SK-N-SH treated with all-trans-retinoic acid at 6 μM for 48 hours (cell line): ENCODE measurements at regions not wholly inside any gene's neighbourhood (a gene's known extent, or its start where the extent isn't known, plus 50 kb on each side); places are given as distances from the start of the nearest gene placed in this dataset.

Experiments
- ATAC-seq: fragments of 200-7000 bp; cut with Tn5 transposase; 3 replicates; pipeline ENCODE4 v1.9.1; 2020; ENCODE audit warnings: mild to moderate bottlenecking, moderate library complexity
- ARNTL ChIP-seq: fragments of 450-650 bp; formaldehyde crosslinking; IDR thresholded peaks from 2 replicates; pipeline ENCODE4 v1.5.0; 2020; ENCODE audit warnings: low read depth, mild to moderate bottlenecking, moderate library complexity, borderline replicate concordance
- CSDC2 ChIP-seq: fragments of 250-450 bp; sonication (Bioruptor Pico); IDR thresholded peaks from 2 replicates; pipeline ENCODE4 v1.5.0; 2020; ENCODE audit warnings: mild to moderate bottlenecking, moderate library complexity
- GLIS3 ChIP-seq: fragments of 250-450 bp; sonication (Bioruptor Pico); IDR thresholded peaks from 2 replicates; pipeline ENCODE4 v1.5.0; 2020; ENCODE audit warnings: mild to moderate bottlenecking, moderate library complexity
- ISL1 ChIP-seq: fragments of 250-450 bp; sonication (Bioruptor Pico); IDR thresholded peaks from 2 replicates; pipeline ENCODE4 v2.1.2; 2022; ENCODE audit warnings: mild to moderate bottlenecking, moderate library complexity
- PPARA ChIP-seq: fragments of 250-450 bp; sonication (Bioruptor Pico); IDR thresholded peaks from 2 replicates; pipeline ENCODE4 v1.5.0; 2020; ENCODE audit warnings: mild to moderate bottlenecking, borderline replicate concordance
- RARB ChIP-seq: fragments of 250-450 bp; sonication (Bioruptor Pico); IDR thresholded peaks from 2 replicates; pipeline ENCODE4 v1.8.0; 2021; ENCODE audit warnings: mild to moderate bottlenecking, moderate library complexity
- SNAI2 ChIP-seq: fragments of 250-450 bp; sonication (Bioruptor Pico); IDR thresholded peaks from 2 replicates; pipeline ENCODE4 v1.5.0; 2020; ENCODE audit warnings: mild to moderate bottlenecking, moderate library complexity
- TCF4 ChIP-seq: fragments of 250-450 bp; sonication (Bioruptor Pico); IDR thresholded peaks from 2 replicates; pipeline ENCODE4 v1.8.0; 2021; ENCODE audit warnings: mild to moderate bottlenecking, moderate library complexity, borderline replicate concordance
- TOX ChIP-seq: fragments of 250-450 bp; sonication (Bioruptor Pico); IDR thresholded peaks from 2 replicates; pipeline ENCODE4 v1.8.0; 2021; ENCODE audit warnings: mild to moderate bottlenecking, moderate library complexity, borderline replicate concordance
- ZC3H10 ChIP-seq: fragments of 250-450 bp; sonication (Bioruptor Pico); IDR thresholded peaks from 2 replicates; pipeline ENCODE4 v1.5.1; 2021; ENCODE audit warnings: mild to moderate bottlenecking, moderate library complexity
- ZFP30 ChIP-seq: fragments of 450-650 bp; formaldehyde crosslinking; IDR thresholded peaks from 2 replicates; pipeline ENCODE4 v1.5.0; 2022; ENCODE audit warnings: mild to moderate bottlenecking, moderate library complexity
- ZNF565 ChIP-seq: fragments of 450-650 bp; formaldehyde crosslinking; conservative IDR thresholded peaks from 2 replicates; pipeline ENCODE4 v1.5.0; 2020; ENCODE audit warnings: low read depth, mild to moderate bottlenecking, moderate library complexity
- ZNF8 ChIP-seq: fragments of 450-650 bp; formaldehyde crosslinking; IDR thresholded peaks from 2 replicates; pipeline ENCODE4 v1.5.0; 2020; ENCODE audit warnings: mild to moderate bottlenecking, moderate library complexity
- TF ChIP-seq, protein P1 (sequence below): fragments of 250-450 bp; sonication (Bioruptor Pico); IDR thresholded peaks from 2 replicates; pipeline ENCODE4 v1.5.1; 2021; ENCODE audit warnings: mild to moderate bottlenecking, moderate library complexity
- TF ChIP-seq, protein P2 (sequence below): fragments of 250-450 bp; sonication (Bioruptor Pico); IDR thresholded peaks from 2 replicates; pipeline ENCODE4 v1.8.0; 2020; ENCODE audit warnings: mild to moderate bottlenecking, moderate library complexity, borderline replicate concordance
- TF ChIP-seq, protein P3 (sequence below): fragments of 250-450 bp; sonication (Bioruptor Pico); IDR thresholded peaks from 2 replicates; pipeline ENCODE4 v1.5.0; 2020; ENCODE audit warnings: mild to moderate bottlenecking, moderate library complexity
- TF ChIP-seq, protein P4 (sequence below): fragments of 250-450 bp; sonication (Bioruptor Pico); IDR thresholded peaks from 2 replicates; pipeline ENCODE4 v1.8.0; 2021; ENCODE audit warnings: low read depth, mild to moderate bottlenecking, moderate library complexity, borderline replicate concordance

DNA sequence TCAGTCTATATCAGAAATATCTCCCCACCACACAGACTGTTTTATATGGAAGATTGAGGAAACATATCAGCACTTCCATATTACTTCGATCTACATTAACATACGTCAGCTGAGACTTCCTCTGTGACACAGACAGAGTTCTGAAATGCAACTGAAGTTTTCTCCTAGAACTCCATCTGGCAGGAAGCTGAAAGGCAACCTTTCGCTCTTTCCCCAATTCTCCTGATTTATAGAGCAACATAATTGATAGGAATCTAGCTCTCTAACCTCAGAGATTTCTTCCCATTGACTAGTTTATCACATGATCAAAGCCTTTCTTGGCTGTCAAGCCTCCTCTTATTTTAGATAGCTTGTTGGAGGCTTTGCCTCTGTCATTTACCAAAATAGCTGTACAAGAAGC, 806.7 kb upstream of the CHAC2 start (continued):
- TF ChIP-seq, protein P1, sequence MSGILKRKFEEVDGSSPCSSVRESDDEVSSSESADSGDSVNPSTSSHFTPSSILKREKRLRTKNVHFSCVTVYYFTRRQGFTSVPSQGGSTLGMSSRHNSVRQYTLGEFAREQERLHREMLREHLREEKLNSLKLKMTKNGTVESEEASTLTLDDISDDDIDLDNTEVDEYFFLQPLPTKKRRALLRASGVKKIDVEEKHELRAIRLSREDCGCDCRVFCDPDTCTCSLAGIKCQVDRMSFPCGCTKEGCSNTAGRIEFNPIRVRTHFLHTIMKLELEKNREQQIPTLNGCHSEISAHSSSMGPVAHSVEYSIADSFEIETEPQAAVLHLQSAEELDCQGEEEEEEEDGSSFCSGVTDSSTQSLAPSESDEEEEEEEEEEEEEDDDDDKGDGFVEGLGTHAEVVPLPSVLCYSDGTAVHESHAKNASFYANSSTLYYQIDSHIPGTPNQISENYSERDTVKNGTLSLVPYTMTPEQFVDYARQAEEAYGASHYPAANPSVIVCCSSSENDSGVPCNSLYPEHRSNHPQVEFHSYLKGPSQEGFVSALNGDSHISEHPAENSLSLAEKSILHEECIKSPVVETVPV (CRISPR knock-in tag), result no peak
- no peak for TF ChIP-seq TOX
- no peak for TF ChIP-seq CSDC2 (CRISPR knock-in tag)

DNA sequence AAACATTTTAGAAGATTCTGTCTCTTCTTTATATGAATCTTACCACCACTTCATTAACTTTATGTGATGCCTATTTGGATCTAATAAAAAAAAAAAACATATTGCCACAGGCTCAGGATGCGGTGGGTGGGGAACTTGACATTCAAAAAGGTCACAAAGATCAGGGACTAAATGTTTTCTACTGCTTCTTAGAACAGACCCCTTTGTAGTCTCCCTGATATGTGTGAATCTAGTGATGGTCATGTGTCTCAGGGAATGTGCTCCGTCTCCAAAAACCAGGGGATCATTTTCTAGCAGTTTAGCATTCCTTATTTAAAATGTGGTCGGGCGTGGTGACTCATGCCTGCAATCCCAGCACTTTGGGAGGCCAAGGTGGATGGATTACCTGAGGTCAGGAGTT, 807.8 kb upstream of the CHAC2 start:
- ATAC-seq, result no peak

DNA sequence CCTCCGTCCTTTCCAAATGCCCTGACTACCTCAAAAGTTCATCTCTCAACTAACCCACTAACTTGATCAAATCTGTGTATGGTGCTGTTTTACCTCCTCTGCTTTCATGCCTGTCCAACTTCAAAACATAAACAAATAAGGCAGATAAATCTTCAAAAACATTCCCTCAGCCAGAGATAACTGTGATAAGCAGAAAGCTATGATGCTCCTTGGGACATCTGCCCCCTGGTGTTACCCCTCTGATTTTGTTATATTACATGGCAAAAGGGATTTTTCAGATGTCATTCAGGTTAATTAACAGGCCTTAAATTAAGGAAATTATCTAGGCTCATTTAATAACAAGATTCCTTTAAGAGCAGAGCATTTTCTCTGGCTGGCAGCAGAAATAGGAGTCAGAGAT, 810.8 kb upstream of the CHAC2 start:
- ATAC-seq, result no peak
- TF ChIP-seq RARB (CRISPR knock-in tag), result no peak
- TF ChIP-seq, protein P1 (CRISPR knock-in tag), result no peak
- TF ChIP-seq, protein P2, sequence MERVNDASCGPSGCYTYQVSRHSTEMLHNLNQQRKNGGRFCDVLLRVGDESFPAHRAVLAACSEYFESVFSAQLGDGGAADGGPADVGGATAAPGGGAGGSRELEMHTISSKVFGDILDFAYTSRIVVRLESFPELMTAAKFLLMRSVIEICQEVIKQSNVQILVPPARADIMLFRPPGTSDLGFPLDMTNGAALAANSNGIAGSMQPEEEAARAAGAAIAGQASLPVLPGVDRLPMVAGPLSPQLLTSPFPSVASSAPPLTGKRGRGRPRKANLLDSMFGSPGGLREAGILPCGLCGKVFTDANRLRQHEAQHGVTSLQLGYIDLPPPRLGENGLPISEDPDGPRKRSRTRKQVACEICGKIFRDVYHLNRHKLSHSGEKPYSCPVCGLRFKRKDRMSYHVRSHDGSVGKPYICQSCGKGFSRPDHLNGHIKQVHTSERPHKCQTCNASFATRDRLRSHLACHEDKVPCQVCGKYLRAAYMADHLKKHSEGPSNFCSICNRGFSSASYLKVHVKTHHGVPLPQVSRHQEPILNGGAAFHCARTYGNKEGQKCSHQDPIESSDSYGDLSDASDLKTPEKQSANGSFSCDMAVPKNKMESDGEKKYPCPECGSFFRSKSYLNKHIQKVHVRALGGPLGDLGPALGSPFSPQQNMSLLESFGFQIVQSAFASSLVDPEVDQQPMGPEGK (CRISPR knock-in tag), result no peak
- TF ChIP-seq ISL1 (CRISPR knock-in tag), result no peak
- no peak for TF ChIP-seq ZNF8
- no peak for TF ChIP-seq GLIS3 (CRISPR knock-in tag)
- TF ChIP-seq, all 23 proteins: peak for 0

More for the DNA sequence above, 807.8 kb upstream of the CHAC2 start:
- TF ChIP-seq ZNF8 (no peak), TCF4 (CRISPR knock-in tag) (no peak), ARNTL (CRISPR knock-in tag) (no peak), SNAI2 (no peak), ZFP30 (CRISPR knock-in tag) (no peak), RARB (CRISPR knock-in tag) (no peak), CSDC2 (CRISPR knock-in tag) (no peak), TOX (no peak), ZC3H10 (CRISPR knock-in tag) (no peak), PPARA (CRISPR knock-in tag) (no peak), ISL1 (CRISPR knock-in tag) (no peak), ZNF565 (CRISPR knock-in tag) (no peak), GLIS3 (CRISPR knock-in tag) (no peak)
- TF ChIP-seq, protein P3, sequence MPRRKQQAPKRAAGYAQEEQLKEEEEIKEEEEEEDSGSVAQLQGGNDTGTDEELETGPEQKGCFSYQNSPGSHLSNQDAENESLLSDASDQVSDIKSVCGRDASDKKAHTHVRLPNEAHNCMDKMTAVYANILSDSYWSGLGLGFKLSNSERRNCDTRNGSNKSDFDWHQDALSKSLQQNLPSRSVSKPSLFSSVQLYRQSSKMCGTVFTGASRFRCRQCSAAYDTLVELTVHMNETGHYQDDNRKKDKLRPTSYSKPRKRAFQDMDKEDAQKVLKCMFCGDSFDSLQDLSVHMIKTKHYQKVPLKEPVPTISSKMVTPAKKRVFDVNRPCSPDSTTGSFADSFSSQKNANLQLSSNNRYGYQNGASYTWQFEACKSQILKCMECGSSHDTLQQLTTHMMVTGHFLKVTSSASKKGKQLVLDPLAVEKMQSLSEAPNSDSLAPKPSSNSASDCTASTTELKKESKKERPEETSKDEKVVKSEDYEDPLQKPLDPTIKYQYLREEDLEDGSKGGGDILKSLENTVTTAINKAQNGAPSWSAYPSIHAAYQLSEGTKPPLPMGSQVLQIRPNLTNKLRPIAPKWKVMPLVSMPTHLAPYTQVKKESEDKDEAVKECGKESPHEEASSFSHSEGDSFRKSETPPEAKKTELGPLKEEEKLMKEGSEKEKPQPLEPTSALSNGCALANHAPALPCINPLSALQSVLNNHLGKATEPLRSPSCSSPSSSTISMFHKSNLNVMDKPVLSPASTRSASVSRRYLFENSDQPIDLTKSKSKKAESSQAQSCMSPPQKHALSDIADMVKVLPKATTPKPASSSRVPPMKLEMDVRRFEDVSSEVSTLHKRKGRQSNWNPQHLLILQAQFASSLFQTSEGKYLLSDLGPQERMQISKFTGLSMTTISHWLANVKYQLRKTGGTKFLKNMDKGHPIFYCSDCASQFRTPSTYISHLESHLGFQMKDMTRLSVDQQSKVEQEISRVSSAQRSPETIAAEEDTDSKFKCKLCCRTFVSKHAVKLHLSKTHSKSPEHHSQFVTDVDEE (CRISPR knock-in tag), result no peak
- TF ChIP-seq, protein P4, sequence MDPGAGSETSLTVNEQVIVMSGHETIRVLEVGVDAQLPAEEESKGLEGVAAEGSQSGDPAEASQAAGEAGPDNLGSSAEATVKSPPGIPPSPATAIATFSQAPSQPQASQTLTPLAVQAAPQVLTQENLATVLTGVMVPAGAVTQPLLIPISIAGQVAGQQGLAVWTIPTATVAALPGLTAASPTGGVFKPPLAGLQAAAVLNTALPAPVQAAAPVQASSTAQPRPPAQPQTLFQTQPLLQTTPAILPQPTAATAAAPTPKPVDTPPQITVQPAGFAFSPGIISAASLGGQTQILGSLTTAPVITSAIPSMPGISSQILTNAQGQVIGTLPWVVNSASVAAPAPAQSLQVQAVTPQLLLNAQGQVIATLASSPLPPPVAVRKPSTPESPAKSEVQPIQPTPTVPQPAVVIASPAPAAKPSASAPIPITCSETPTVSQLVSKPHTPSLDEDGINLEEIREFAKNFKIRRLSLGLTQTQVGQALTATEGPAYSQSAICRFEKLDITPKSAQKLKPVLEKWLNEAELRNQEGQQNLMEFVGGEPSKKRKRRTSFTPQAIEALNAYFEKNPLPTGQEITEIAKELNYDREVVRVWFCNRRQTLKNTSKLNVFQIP (CRISPR knock-in tag), result no peak
- TF ChIP-seq, protein P2 (CRISPR knock-in tag), result no peak
- TF ChIP-seq, protein P1 (CRISPR knock-in tag), result no peak
